ENCODE measurements at regions not wholly inside any gene's neighbourhood (a gene's known extent, or its start where the extent isn't known, plus 50 kb on each side); places are given as distances from the start of the nearest gene placed in this dataset.

DNA sequence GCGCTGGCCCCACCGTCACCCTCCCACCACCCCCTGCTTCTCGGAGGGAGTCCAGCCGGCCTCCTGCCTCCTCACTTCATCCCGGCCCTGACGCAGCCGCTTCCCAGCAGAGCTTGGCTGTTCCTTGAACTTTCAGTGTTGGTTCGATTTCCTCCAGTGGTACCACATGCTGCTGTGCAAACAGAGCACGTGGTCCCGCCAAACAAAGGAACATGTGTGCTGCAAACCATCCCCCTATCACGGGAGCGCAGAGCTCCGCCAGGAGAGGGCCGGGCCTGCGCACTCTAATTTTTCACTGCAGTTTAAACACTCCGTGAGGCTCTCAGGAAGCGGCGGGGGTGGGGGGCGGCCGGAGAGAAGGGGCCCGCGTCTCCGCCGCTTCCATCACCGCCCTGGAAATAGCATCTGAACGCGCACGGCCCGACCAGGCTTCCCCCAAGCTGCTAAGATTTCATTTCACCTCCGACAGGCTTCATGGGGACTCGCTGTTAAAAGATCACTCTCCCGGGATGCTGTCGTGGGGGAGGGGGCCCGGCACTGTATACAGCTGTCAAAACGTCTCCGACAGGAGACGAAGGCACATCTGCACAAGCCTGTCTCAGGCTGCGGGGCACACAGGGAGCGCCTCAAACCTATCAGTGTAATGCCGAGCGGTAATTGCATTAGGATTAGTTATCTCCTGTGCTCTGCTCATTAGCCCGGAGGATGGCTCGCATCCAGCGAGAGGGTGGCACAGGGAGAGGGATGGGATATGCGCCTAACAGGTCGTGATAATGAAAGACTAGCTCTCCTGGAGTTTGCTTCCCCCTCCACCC is 269.9 kb upstream of the SORL1-AS1 start:
- Mint-ChIP-seq H3K9me3 (peaks cover 0 to 5% (median 0%) of the 10 kb centered on the region in 6 donors), H3K4me3 (peak overlapping the region in 1 of 5 donors; percentile 52), H3K27ac (no peak overlapping the region), H3K4me1 (peaks cover 0 to 7% of the 10 kb centered on the region in 2 donors), H3K27me3 (ENCODE audit: low read depth in 3 of 3) (peaks cover 5 to 10% (median 6%) of the 10 kb centered on the region in 3 donors), H3K36me3 (peaks cover 0 to 18% (median 13%) of the 10 kb centered on the region in 3 donors)
- DNase-seq, result no peak

DNA sequence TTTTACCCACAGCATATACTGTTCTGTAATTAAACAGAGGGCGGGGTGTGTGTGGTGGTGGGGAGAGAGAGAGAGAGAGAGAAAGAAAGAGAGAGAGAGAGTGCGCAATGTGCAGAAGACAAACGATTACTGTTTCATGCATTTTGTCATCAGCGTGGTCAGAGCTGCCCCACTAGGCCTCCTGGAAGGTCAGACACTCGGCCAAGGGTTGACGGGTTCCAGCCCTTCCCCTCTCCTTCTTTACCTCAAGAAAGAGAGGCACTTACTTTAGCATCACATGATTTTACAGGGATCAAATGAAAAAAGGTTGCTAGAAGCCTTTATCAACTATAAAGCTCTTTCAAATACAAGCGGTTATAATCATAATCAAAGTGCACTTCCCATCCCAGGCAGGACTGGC is 269.2 kb upstream of the SORL1-AS1 start:
- Mint-ChIP-seq H3K27me3 (ENCODE audit: low read depth in 3 of 3) (peaks cover 6 to 10% (median 6%) of the 10 kb centered on the region in 3 donors), H3K4me1 (peaks cover 0 to 7% of the 10 kb centered on the region in 2 donors), H3K4me3 (no peak overlapping the region), H3K9me3 (peaks cover 0 to 5% (median under 1%) of the 10 kb centered on the region in 6 donors), H3K27ac (no peak overlapping the region), H3K36me3 (peaks cover 0 to 20% (median 13%) of the 10 kb centered on the region in 3 donors)
- no peak for DNase-seq

DNA sequence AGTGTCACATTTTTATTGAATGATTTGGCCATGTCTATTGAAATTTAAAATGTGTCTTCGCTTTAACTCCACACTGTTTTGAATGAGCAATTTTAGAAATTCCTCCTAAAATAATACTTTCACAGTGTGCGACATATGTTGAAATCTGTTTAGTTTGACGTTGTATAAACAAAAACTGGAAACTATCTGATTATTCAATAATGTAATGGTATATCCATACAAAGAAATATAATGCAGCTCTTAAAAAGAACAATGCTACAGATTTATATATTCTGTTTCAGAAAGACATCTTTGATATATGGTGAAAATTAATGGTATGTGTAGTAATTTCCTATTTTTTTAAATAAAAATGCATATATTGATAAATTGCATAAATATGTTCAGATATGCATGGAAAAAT is 268.7 kb upstream of the SORL1-AS1 start:
- Mint-ChIP-seq H3K36me3 (peaks cover 0 to 20% (median 13%) of the 10 kb centered on the region in 3 donors), H3K9me3 (peaks cover 0 to 5% (median under 1%) of the 10 kb centered on the region in 6 donors), H3K4me1 (peaks cover 0 to 7% of the 10 kb centered on the region in 2 donors), H3K4me3 (no peak overlapping the region), H3K27ac (no peak overlapping the region), H3K27me3 (ENCODE audit: low read depth in 3 of 3) (peaks cover 6 to 10% (median 8%) of the 10 kb centered on the region in 3 donors)
- DNase-seq, result no peak

DNA sequence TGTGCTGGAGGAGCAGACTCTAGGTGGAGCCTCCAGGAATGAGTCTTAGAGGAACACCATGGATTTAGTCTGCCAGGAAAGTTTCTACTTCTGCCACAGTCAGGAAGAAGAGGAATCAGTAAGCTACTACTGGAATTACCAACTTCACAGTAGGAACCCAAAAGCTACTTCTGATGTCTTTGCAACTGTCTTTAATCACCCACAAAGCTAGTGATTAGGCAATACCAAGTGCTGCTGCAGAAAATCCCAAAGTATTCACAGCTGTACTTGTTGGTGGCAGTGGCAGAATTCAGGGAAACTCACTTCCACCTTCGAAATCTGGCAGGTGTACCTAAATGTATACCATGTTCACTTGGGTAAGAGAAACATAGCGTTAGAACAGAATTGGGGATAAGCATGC is 264.5 kb upstream of the SORL1-AS1 start:
- Mint-ChIP-seq H3K4me3 (no peak overlapping the region), H3K27ac (no peak overlapping the region), H3K27me3 (ENCODE audit: low read depth in 3 of 3) (peaks cover 5 to 9% (median 8%) of the 10 kb centered on the region in 3 donors), H3K9me3 (peaks cover 0 to 2% (median under 1%) of the 10 kb centered on the region in 6 donors), H3K36me3 (peaks cover 0 to 21% (median 17%) of the 10 kb centered on the region in 3 donors), H3K4me1 (peaks cover 0 to 5% of the 10 kb centered on the region in 2 donors)
- no peak for DNase-seq

DNA sequence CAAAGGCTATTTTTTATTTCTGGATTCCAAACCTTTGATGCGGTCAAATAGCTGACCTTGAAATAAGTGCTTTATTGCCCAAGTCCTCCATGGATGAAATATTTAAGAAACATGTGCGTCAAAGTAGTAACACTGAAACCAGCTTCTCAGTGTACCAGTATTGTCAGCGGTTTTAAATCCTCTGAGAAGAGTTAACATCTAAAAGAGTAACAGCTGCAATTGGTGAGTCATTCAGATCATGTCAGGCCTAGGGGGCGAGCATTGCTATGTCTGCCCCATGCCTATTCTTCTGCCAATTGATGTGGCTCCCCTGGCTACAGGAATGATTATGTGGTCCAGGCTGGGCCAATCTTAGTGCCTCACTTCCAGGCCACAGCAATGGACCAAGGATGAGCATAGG is 263.3 kb upstream of the SORL1-AS1 start:
- no peaks in the 10 kb centered on the region for H3K4me1 Mint-ChIP-seq
- no peak overlapping the region for H3K27ac Mint-ChIP-seq
- peaks cover 5 to 9% (median 6%) of the 10 kb centered on the region in 3 donors for H3K27me3 Mint-ChIP-seq (ENCODE audit: low read depth in 3 of 3)
- no peak for DNase-seq
- H3K4me3 Mint-ChIP-seq, result no peak overlapping the region
- H3K9me3 Mint-ChIP-seq, result peaks cover 0 to 2% (median under 1%) of the 10 kb centered on the region in 6 donors
- H3K36me3 Mint-ChIP-seq, result peaks cover 0 to 25% (median 17%) of the 10 kb centered on the region in 3 donors

DNA sequence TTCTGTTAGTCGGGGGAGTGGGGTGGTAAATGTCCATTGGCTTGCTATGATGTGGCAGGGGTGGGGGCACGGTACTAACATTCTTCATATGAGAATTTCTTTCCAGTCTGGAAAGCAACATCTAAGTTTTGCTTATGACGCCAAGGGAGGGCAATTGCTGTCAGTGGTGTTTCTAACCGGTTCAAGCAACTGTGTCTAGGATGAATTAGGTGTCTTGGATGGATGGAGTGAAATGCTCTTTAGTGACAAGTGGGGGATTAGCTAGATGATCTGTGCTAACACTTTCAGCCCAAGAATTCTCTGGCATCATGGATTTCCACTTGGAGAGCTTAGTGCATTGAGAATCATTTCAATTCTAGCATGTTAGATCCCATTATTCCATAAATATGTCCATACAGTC is 262.6 kb upstream of the SORL1-AS1 start:
- Mint-ChIP-seq H3K4me3 (no peak overlapping the region), H3K36me3 (peaks cover 0 to 22% (median 14%) of the 10 kb centered on the region in 3 donors), H3K9me3 (peaks cover 0 to 2% (median 0%) of the 10 kb centered on the region in 6 donors), H3K27ac (no peak overlapping the region), H3K4me1 (no peaks in the 10 kb centered on the region), H3K27me3 (ENCODE audit: low read depth in 3 of 3) (peaks cover 3 to 6% (median 5%) of the 10 kb centered on the region in 3 donors)
- DNase-seq, result no peak

DNA sequence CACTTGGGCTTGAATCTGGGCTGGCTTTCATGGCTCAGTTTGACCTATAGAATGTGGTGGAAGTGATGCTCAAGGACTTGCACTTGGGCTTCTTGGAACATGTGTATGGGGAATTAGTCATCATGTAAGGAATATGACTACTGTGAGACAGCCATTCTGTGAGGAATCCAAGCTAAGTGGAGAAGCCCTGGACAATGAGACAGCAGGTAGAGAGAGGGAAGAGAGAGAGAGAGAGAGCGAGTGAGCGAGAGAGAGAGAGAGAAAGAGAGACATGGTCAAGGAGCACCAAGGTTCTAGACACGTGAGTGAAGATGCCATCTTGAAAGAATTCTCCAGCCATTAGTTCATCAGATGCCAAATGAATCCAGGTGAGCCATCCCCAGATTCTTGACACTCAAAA is 261.6 kb upstream of the SORL1-AS1 start:
- no peak overlapping the region for H3K4me3 Mint-ChIP-seq
- peaks cover 0 to 13% (median 4%) of the 10 kb centered on the region in 3 donors for H3K36me3 Mint-ChIP-seq
- H3K9me3 Mint-ChIP-seq, result peaks cover 0 to 1% (median 0%) of the 10 kb centered on the region in 6 donors
- H3K27ac Mint-ChIP-seq, result no peak overlapping the region
- peaks cover 0 to 4% (median 3%) of the 10 kb centered on the region in 3 donors for H3K27me3 Mint-ChIP-seq (ENCODE audit: low read depth in 3 of 3)
- no peaks in the 10 kb centered on the region for H3K4me1 Mint-ChIP-seq
- no peak for DNase-seq

DNA sequence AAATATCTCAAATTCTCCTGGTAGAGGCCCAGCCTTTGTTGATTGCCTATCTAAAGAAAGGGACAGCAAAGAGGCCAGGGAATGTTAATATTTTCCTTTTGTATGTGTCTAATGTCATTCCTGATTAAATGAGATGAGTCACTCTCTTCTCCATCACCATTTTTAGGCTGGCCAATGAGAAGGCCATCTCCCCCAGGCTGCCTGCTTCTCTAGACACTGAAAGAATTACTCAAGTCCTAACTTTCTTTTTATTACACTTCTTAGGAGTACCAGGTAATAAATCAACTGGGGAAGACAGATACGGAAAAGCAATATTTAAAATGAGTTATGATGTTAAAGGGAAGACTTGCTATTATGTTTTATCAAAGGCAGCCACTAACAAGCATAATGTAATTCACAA is 259.2 kb upstream of the SORL1-AS1 start:
- Mint-ChIP-seq H3K4me1 (no peaks in the 10 kb centered on the region), H3K27me3 (ENCODE audit: low read depth in 3 of 3) (peaks cover 0 to 3% (median 1%) of the 10 kb centered on the region in 3 donors), H3K27ac (no peak overlapping the region), H3K36me3 (peaks cover 0 to 10% (median 4%) of the 10 kb centered on the region in 3 donors), H3K4me3 (no peak overlapping the region), H3K9me3 (no peaks in the 10 kb centered on the region)
- no peak for DNase-seq

DNA sequence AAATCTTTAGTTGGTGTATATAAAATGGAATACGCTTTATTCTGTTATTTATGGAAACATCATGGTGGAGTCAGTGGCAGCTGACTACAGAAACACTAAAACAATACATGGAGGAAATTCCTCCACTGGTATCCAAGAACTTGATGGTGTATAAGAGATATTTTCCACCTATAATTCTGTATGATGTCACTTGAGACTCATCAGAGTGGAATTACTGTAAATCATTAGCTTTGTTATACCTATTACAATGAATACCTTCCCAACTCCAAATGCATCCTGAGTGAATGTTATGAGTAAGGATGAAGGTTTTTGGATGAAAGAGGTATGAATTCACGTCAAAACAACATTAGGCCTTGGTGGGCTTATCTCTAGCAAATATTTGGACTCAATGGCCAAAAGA is 258.5 kb upstream of the SORL1-AS1 start:
- Mint-ChIP-seq H3K27ac (no peak overlapping the region), H3K36me3 (peaks cover 0 to 15% (median 4%) of the 10 kb centered on the region in 3 donors), H3K4me3 (no peak overlapping the region), H3K27me3 (ENCODE audit: low read depth in 3 of 3) (peaks cover 0 to 3% (median 0%) of the 10 kb centered on the region in 3 donors), H3K9me3 (no peaks in the 10 kb centered on the region), H3K4me1 (no peaks in the 10 kb centered on the region)
- DNase-seq, result no peak

DNA sequence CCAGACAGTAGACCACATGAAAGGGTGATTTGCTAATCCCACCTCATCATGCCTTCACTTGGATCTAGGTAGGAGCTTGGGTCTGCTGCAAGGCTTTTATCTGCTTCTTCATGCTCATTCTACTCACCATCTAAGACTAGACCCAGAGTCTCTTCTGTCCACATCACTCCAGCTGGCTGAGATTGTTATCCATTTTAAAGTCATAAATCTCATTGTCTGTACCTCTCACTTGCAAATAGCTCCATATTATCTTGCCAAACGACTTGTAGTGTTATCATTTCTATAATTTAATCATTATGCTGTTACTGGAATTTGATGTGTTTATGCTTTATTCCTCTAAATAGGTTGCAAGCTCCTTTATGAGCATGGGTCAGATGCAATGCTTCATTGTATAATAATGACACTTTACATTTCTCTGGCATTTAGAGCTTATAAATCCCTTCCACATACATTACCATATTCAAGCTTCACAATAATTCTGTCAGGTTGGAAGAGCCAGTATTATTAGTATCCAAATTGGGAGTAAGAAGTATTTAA is 254.2 kb upstream of the SORL1-AS1 start:
- Mint-ChIP-seq H3K27ac (no peak overlapping the region), H3K4me3 (no peak overlapping the region), H3K4me1 (no peaks in the 10 kb centered on the region), H3K27me3 (ENCODE audit: low read depth in 3 of 3) (peaks cover 0 to 3% (median 2%) of the 10 kb centered on the region in 3 donors), H3K36me3 (peaks cover 4 to 14% (median 5%) of the 10 kb centered on the region in 3 donors), H3K9me3 (no peaks in the 10 kb centered on the region)
- DNase-seq, result no peak

DNA sequence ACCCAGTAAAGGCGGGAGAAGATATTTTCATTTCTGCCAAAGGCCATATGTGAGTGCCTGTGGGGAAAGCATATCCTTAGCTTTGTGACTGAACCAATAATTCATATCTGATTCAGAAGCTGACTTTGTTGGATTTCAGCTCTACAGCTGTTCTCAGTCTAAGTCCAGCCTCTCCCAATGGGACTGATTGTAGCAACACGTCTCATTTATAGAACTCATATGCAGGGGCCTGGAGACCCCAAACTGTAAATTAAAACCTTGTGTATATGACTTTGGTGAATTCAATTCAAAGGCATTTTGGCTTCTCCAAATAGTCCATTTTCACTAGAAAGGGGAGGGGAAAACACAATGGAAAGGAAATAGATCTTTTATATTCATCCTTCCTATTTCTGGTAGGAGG is 250.4 kb upstream of the SORL1-AS1 start:
- Mint-ChIP-seq H3K9me3 (no peaks in the 10 kb centered on the region), H3K4me1 (no peaks in the 10 kb centered on the region), H3K27ac (no peak overlapping the region), H3K27me3 (ENCODE audit: low read depth in 3 of 3) (peaks cover 2 to 5% (median 3%) of the 10 kb centered on the region in 3 donors), H3K36me3 (peaks cover 4 to 11% (median 9%) of the 10 kb centered on the region in 3 donors), H3K4me3 (no peak overlapping the region)
- DNase-seq, result no peak

DNA sequence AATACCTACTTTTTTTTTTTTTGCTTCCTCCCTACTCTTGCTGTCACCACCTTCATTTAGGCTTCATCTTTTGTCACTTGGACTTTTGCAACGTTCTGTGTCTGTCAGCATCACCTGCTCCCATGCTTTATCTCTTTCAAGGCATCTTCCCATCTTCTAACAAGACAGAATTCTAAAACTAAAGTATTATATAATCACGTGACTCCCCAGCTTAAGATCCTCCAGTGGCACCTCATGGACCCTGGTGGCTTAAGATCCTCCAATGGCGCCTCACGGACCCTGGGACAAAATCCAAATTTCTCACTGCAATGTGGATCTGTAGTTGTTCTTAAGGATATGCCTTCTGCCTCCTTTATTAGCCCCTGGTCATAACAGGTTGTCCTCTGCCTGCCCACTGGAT is 248.2 kb upstream of the SORL1-AS1 start:
- Mint-ChIP-seq H3K9me3 (no peaks in the 10 kb centered on the region), H3K27me3 (ENCODE audit: low read depth in 3 of 3) (peaks cover 2 to 5% (median 3%) of the 10 kb centered on the region in 3 donors), H3K36me3 (peaks cover 2 to 11% (median 4%) of the 10 kb centered on the region in 3 donors), H3K4me1 (no peaks in the 10 kb centered on the region), H3K4me3 (no peak overlapping the region), H3K27ac (no peak overlapping the region)
- no peak for DNase-seq

DNA sequence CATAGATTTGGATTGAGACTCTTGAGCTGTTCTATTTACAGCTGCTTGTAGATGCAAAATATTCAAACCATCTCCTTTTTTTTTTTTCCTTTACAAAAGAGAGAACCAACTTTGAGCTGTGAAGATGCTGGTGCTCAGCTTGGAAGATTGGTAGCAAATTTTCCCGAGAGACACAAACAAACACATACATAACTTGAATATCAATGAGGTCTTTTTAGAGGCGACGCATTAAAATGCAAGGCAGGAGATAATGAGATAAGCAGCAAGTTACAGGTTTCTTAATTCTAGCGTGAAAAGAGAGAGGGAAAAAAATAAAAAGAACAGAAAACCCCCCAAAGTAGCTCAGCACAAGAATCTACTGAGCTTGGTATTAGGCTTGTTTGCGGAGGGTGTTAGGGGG is 247.0 kb upstream of the SORL1-AS1 start:
- Mint-ChIP-seq H3K4me1 (no peaks in the 10 kb centered on the region), H3K9me3 (no peaks in the 10 kb centered on the region), H3K36me3 (peaks cover 2 to 11% (median 4%) of the 10 kb centered on the region in 3 donors), H3K4me3 (no peak overlapping the region), H3K27me3 (ENCODE audit: low read depth in 3 of 3) (peaks cover 0 to 10% (median 2%) of the 10 kb centered on the region in 3 donors), H3K27ac (no peak overlapping the region)
- DNase-seq, result no peak

Data from immature natural killer cell (primary cell).